ENCODE measurements at regions not wholly inside any gene's neighbourhood (a gene's known extent, or its start where the extent isn't known, plus 50 kb on each side); places are given as distances from the start of the nearest gene placed in this dataset.
A peak's percentile ranks its signal among the peaks of the same experiment; 100 is the strongest.

- no peak for DNase-seq
Measured at GRCh38 chr18:21162786-21163185, 51.2 kb upstream of the ROCK1 start.

GRCh38 chr18:21163647-21164547, 52.3 kb upstream of the ROCK1 start:
- peak; percentile 82 for DNase-seq

DNA sequence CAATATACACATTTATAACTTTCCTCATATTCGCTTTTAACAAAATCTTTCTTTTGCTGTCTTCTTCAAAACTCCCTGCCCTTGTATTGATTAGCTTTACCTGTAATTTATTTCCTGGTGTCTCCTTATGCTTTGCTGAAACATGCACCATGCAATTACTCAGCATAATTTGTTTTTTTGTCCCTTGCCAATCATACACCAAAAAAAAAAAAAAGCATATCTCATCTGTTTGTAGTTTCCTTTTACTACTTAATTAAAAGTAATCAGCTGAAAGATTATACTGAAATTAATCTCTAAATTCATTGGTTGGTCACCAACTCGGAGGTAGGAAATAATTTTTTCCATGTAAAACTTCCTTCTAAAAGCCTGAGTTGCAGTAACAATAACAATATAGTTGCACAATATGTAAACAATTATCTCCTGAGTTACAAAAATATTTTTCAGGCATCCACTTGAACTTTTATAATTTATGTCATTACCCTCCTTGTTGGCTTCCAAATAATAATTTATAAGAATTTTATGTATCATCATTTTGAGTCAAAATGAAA, 53.0 kb upstream of the ROCK1 start:
- no peak for DNase-seq

- DNase-seq, result peak; percentile 20
Measured at GRCh38 chr18:21167641-21168377, 56.2 kb upstream of the ROCK1 start.

- no peak for DNase-seq
Measured at GRCh38 chr18:21168880-21169279, 57.3 kb upstream of the ROCK1 start.

DNA sequence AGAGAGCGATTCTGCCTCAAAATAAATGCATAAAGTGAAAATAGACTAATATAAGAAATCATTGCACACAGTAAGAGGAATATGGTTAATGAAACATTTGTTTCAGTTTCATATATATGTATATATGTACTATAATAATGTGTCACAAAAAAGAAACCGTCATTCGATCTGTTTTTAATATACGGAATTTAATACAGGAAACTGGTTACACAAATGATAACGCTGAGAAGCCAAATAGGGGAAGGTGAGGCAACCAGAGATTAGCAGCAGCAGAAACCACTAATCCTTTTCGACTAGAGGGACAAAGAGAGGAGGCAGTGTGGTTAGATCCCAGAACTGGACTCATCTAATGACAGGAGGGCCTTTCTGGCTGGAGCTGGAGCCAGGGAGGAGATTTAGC, 64.2 kb upstream of the GREB1L start:
- DNase-seq, result peak; percentile 83

GRCh38 chr18:21179590-21180220, 62.3 kb upstream of the GREB1L start:
- peak; percentile 90 for DNase-seq

- DNase-seq, result no peak
Measured at GRCh38 chr18:21180588-21180987, 61.4 kb upstream of the GREB1L start.

DNA sequence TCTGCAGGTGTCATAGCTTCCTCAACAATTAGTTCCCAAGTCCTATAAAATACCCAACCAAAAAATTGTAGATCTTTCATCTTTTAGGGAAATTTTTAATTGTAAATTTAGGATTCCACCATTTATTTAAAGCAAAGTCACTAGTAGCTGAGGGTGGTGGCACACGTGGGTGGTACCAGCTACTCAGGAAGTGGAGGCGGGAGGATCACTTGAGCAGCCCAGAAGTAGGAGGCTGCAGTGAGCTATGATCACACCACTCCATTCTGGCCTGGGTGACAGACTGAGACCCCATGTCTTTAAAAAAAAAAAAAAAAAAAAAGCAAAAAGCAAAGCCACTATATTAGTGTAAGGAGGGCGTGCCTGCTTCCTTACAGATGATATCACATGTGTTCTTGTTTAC, 60.3 kb upstream of the GREB1L start:
- no peak for DNase-seq

DNA sequence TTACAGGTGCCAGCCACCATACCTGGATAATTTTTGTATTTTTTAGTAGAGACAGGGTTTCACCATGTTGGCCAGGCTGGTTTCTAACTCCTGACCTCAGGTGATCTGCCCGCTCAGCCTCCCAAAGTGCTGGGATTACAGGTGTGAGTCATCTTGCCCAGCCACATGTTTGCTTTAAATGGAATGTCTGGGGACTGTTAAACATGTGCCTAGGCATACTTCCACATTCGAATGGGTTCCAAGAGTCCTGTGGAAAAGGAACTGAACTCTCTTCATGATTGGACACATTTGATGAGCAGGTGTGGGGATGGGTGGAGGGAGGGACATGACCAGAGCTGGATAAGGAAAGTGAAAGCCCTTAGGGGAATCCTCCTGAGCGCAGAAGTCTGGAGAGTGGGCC, 58.4 kb upstream of the GREB1L start:
- DNase-seq, result peak; percentile 19

GRCh38 chr18:21184396-21184996, 57.5 kb upstream of the GREB1L start:
- no peak for DNase-seq

GRCh38 chr18:21187886-21188285, 54.1 kb upstream of the GREB1L start:
- no peak for DNase-seq

DNA sequence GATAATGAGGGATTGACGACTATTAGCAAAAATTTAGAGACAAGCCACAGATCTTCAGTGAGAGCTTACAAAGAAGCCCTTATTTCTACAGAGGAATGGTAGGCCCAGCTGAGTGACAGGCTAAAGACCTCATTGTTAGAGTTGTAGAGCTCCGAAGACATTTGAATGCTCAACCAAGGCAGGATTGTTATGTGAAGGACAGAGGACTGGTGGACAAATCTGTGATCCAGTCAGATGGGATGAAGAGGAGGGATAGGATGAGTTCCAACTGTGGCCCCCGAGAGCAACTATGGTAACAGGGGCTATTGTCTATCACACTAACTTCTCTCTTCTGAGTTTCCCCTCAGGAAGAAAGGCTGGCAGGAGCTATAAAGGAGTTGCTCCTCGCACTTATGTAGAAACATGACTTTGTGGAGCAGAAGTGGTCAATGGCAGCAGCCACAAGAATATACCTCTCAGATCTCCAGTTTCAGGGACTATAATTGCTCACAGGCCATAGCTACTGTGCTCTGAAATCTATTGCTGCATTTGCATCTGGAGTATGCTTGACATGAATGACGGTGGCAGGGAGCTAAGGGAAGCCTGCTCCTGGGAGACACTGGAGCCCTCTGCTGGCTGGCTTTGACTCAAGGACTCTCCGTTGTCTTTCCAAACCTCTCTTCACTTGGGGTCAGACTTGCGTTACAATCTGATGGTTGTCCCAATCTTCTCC, 50.3 kb upstream of the GREB1L start:
- DNase-seq, result peak; percentile 67

All from OCI-M1 (cell line).